CD14-positive monocyte (primary cell): ENCODE measurements at regions not wholly inside any gene's neighbourhood (a gene's known extent, or its start where the extent isn't known, plus 50 kb on each side); places are given as distances from the start of the nearest gene placed in this dataset.

Experiments
- DNase-seq, 3 donors: peaks; one replicate each; pipeline ENCODE4 v3.0.0-alpha.2; 2011 to 2022
- H2AFZ ChIP-seq: 2 replicates; pipeline ENCODE4 v1.6.0; 2012; ENCODE audit warnings: mild to moderate bottlenecking, low read depth, low read length, inconsistent platforms; ENCODE audit not compliant: insufficient read depth, poor library complexity, severe bottlenecking
- H3K27ac ChIP-seq, 2 donors: 1 replicate in 1 of 2; 2 replicates in 1 of 2; pipeline ENCODE4 v1.5.1; 2012 to 2013; ENCODE audit warnings: low read length in 2 of 2, control low read depth in 1 of 2, inconsistent platforms in 1 of 2, low read depth in 1 of 2, mild to moderate bottlenecking in 1 of 2
- H3K27me3 ChIP-seq, 2 donors: one replicate each; pipeline versions ENCODE4 v1.6.0 to v1.6.1; 2011 to 2013; ENCODE audit warnings: low read length in 2 of 2; ENCODE audit not compliant: control insufficient read depth in 2 of 2, insufficient read depth in 2 of 2
- H3K36me3 ChIP-seq, 2 donors: replicated peaks in 1 of 2; 1 replicate in 1 of 2; 2 replicates in 1 of 2; pipeline versions ENCODE4 v1.5.1 to v1.6.1; 2012 to 2013; ENCODE audit warnings: low read length in 2 of 2, control low read depth in 1 of 2, inconsistent platforms in 1 of 2, mild to moderate bottlenecking in 1 of 2; ENCODE audit not compliant: insufficient read depth in 2 of 2, control insufficient read depth in 1 of 2
- H3K4me1 ChIP-seq, 2 donors: 1 replicate in 1 of 2; 2 replicates in 1 of 2; pipeline versions ENCODE4 v1.5.1 to v1.6.1; 2012 to 2013; ENCODE audit warnings: low read length in 2 of 2, control low read depth in 1 of 2, inconsistent platforms in 1 of 2, mild to moderate bottlenecking in 1 of 2, moderate library complexity in 1 of 2; ENCODE audit not compliant: insufficient read depth in 2 of 2, control insufficient read depth in 1 of 2
- H3K4me2 ChIP-seq: replicated peaks from 2 replicates; pipeline ENCODE3; 2012; ENCODE audit warnings: low read length, moderate library complexity, mild to moderate bottlenecking; ENCODE audit not compliant: poor library complexity, severe bottlenecking; ENCODE audit errors: extremely low read depth
- H3K4me3 ChIP-seq, 3 experiments: fragments of 200-600 bp in 1 of 3; sonication (generic) in 1 of 3; replicated peaks in 1 of 3; 1 replicate in 2 of 3; 2 replicates in 1 of 3; pipeline ENCODE4 v1.5.1; 2011 to 2013; ENCODE audit warnings: low read length in 3 of 3, mild to moderate bottlenecking in 3 of 3, control low read depth in 2 of 3, low read depth in 2 of 3, inconsistent platforms in 1 of 3, moderate library complexity in 1 of 3
- H3K79me2 ChIP-seq: 2 replicates; pipeline ENCODE4 v1.6.0; 2012; ENCODE audit warnings: mild to moderate bottlenecking, control low read depth, inconsistent platforms, low read length, moderate library complexity; ENCODE audit not compliant: insufficient read depth
- H3K9ac ChIP-seq: 2 replicates; pipeline ENCODE4 v1.6.0; 2017; ENCODE audit warnings: low read length, mild to moderate bottlenecking; ENCODE audit not compliant: insufficient read depth, poor library complexity, severe bottlenecking
- H3K9me3 ChIP-seq, 2 donors: replicated peaks in 1 of 2; 1 replicate in 1 of 2; 2 replicates in 1 of 2; pipeline versions ENCODE4 v1.5.1 to v1.6.1; 2012 to 2013; ENCODE audit warnings: low read length in 2 of 2, control low read depth in 1 of 2; ENCODE audit not compliant: control insufficient read depth in 1 of 2, insufficient read depth in 1 of 2
- H4K20me1 ChIP-seq: 2 replicates; pipeline ENCODE4 v1.6.0; 2012; ENCODE audit warnings: mild to moderate bottlenecking, low read length, control low read depth, moderate library complexity; ENCODE audit not compliant: insufficient read depth
- H3K27ac Mint-ChIP-seq, 7 donors: one replicate each; pipeline ENCODE4 v1.8.0; 2020; ENCODE audit warnings: mild to moderate bottlenecking in 7 of 7, mixed read lengths in 7 of 7, moderate library complexity in 6 of 7, inconsistent platforms in 2 of 7
- H3K27me3 Mint-ChIP-seq, 3 donors: one replicate each; pipeline ENCODE4 v1.8.0; 2021 to 2022; ENCODE audit warnings: low read depth in 3 of 3, mild to moderate bottlenecking in 3 of 3, mixed read lengths in 3 of 3, moderate library complexity in 3 of 3, inconsistent platforms in 1 of 3
- H3K36me3 Mint-ChIP-seq, 2 donors: one replicate each; pipeline ENCODE4 v1.8.0; 2020; ENCODE audit warnings: mixed read lengths in 2 of 2, inconsistent platforms in 1 of 2, mild to moderate bottlenecking in 1 of 2
- H3K4me1 Mint-ChIP-seq: one replicate; pipeline ENCODE4 v1.8.0; 2020; ENCODE audit warnings: mild to moderate bottlenecking, mixed read lengths
- H3K4me3 Mint-ChIP-seq, 2 donors: one replicate each; pipeline ENCODE4 v1.8.0; 2020; ENCODE audit warnings: mild to moderate bottlenecking in 2 of 2, mixed read lengths in 2 of 2, moderate library complexity in 1 of 2
- H3K9me3 Mint-ChIP-seq, 7 donors: one replicate each; pipeline ENCODE4 v1.8.0; 2020 to 2022; ENCODE audit warnings: mixed read lengths in 7 of 7, mild to moderate bottlenecking in 6 of 7, moderate library complexity in 6 of 7, inconsistent platforms in 2 of 7
- CTCF ChIP-seq: fragments of 200-600 bp; IDR thresholded peaks from one replicate; pipeline ENCODE4 v1.8.0; 2022; ENCODE audit warnings: antibody characterized with exemption, mild to moderate bottlenecking
- intact Hi-C, 2 donors: fragments of 100-400 bp; cut with micrococcal nuclease; formaldehyde crosslinking; loops; one replicate each; pipeline versions ENCODE4 v1.15.0 to v1.15.1; 2023

GRCh38 chr15:79641841-79642240, 209.7 kb downstream of the MINAR1 start:
- Histone ChIP-seq H3K9me3 (no peaks in the 10 kb centered on the region), H3K4me3 (no peak overlapping the region), H4K20me1 (no peaks in the 10 kb centered on the region), H3K9ac (no peak overlapping the region), H3K27ac (no peak overlapping the region), H3K4me1 (no peaks in the 10 kb centered on the region), H3K36me3 (no peaks in the 10 kb centered on the region), H3K4me2 (no peak overlapping the region), H3K27me3 (no peaks in the 10 kb centered on the region), H2AFZ (no peak overlapping the region), H3K79me2 (no peaks in the 10 kb centered on the region)
- Mint-ChIP-seq H3K9me3 (peaks cover 1 to 16% (median 8%) of the 10 kb centered on the region in 7 donors), H3K27ac (no peak overlapping the region), H3K4me3 (no peak overlapping the region), H3K36me3 (no peaks in the 10 kb centered on the region), H3K27me3 (peaks cover 7 to 12% (median 10%) of the 10 kb centered on the region in 3 donors), H3K4me1 (no peaks in the 10 kb centered on the region)
- intact Hi-C loops: no loop called here
- no peak for DNase-seq
- no peak for TF ChIP-seq CTCF

- intact Hi-C loops: no loop called here
- Histone ChIP-seq H3K4me3 (no peak overlapping the region), H2AFZ (no peak overlapping the region), H3K27ac (no peak overlapping the region), H3K4me2 (no peak overlapping the region), H3K9ac (no peak overlapping the region), H3K4me1 (no peaks in the 10 kb centered on the region), H3K9me3 (no peaks in the 10 kb centered on the region), H3K27me3 (no peaks in the 10 kb centered on the region), H3K36me3 (no peaks in the 10 kb centered on the region), H3K79me2 (no peaks in the 10 kb centered on the region), H4K20me1 (no peaks in the 10 kb centered on the region)
- Mint-ChIP-seq H3K27me3 (peaks cover 5 to 12% (median 10%) of the 10 kb centered on the region in 3 donors), H3K36me3 (no peaks in the 10 kb centered on the region), H3K9me3 (peaks cover 0 to 16% (median 8%) of the 10 kb centered on the region in 7 donors), H3K27ac (no peak overlapping the region), H3K4me3 (no peak overlapping the region), H3K4me1 (no peaks in the 10 kb centered on the region)
- no peak for TF ChIP-seq CTCF
- no peak for DNase-seq
Measured at GRCh38 chr15:79643393-79643792, 211.3 kb downstream of the MINAR1 start.
